GM12864 (cell line): ENCODE measurements at regions not wholly inside any gene's neighbourhood (a gene's known extent, or its start where the extent isn't known, plus 50 kb on each side); places are given as distances from the start of the nearest gene placed in this dataset.

ENCODE experiments used
- DNase-seq: peaks from one replicate; pipeline ENCODE4 v3.0.0-alpha.2; 2011; ENCODE audit warnings: low read depth
- H3K4me3 ChIP-seq: 2 replicates; pipeline ENCODE4 v1.5.1; 2011; ENCODE audit warnings: mild to moderate bottlenecking, low read depth, low read length, control low read depth
- TF ChIP-seq, protein P1 (sequence below): IDR thresholded peaks from 2 replicates; pipeline ENCODE4 v1.5.1; 2011; ENCODE audit warnings: low read depth, mild to moderate bottlenecking, moderate library complexity, low read length, control low read depth, inconsistent platforms; ENCODE audit errors: missing control alignments

DNA sequence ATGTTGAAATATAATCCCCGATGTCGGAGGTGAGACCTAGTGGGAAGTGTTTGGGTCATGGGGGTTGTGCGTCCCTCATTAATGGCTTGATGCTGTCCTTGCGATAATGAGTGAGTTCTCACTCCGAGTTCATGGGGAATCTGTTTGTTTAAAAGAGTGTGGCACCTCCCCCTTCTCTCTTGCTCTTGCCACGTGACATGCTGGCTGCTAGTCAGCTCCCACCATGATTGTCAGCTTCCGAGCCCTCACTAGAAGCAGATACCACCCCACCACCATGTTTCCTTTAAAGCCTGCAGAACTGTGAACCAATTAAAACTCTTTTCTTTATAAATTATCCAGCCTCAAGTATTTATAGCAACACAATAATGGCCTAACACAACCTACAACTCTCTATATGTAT lies 166.3 kb upstream of the MBNL1 start:
- TF ChIP-seq, protein P1, sequence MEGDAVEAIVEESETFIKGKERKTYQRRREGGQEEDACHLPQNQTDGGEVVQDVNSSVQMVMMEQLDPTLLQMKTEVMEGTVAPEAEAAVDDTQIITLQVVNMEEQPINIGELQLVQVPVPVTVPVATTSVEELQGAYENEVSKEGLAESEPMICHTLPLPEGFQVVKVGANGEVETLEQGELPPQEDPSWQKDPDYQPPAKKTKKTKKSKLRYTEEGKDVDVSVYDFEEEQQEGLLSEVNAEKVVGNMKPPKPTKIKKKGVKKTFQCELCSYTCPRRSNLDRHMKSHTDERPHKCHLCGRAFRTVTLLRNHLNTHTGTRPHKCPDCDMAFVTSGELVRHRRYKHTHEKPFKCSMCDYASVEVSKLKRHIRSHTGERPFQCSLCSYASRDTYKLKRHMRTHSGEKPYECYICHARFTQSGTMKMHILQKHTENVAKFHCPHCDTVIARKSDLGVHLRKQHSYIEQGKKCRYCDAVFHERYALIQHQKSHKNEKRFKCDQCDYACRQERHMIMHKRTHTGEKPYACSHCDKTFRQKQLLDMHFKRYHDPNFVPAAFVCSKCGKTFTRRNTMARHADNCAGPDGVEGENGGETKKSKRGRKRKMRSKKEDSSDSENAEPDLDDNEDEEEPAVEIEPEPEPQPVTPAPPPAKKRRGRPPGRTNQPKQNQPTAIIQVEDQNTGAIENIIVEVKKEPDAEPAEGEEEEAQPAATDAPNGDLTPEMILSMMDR, result no peak

DNA sequence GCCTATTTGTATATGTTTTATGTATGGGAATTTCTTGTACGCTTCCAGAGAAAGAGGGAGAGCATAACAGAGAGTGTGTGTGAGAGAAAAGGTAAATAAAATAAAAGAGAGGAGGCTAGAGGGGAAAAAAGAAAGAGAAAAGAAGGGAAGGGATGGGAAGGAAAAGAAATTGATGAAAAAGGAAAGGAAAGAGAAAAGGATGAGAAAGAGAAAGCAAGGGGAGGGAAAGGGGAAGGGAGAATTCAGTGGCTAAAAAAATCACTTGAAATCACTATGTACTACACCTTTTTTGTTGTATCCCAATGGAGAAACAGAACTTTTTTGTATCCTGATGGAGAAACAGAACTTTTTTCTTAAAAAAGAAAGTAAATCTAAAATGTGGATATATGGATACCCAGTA lies 165.5 kb upstream of the MBNL1 start:
- no peak for DNase-seq
- TF ChIP-seq, protein P1, result no peak
- no peak overlapping the region for H3K4me3 ChIP-seq

More for the DNA sequence above, 166.3 kb upstream of the MBNL1 start:
- no peak for DNase-seq
- no peak overlapping the region for H3K4me3 ChIP-seq

DNA sequence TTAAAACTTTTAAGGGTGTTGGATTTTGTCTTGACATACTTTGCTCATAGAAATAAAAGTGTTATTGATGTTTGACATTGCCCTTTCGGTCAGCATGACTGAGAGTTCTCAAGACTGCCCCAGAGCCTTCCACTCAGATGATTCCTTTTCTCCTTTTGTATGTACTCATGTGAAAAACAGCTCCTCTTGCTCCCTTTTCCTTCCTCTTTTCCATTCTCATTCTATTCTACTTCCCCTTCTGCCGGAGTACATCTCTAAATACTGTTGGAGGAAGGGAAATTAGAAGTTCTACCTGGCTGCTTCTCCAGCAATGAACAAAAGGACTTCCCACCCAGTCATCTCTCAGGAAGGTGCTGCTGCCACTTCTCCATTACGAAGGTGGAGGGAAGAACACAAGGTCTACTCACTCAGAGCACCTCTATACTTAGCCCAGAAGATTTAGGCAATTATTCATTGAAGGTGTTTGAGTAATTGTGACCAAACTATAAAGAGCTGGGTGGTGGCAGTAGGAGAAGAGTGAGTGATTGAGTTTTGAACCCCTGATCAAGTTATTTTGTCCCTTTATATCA lies 163.8 kb upstream of the MBNL1 start:
- TF ChIP-seq, protein P1, result no peak
- DNase-seq, result no peak
- no peak overlapping the region for H3K4me3 ChIP-seq

DNA sequence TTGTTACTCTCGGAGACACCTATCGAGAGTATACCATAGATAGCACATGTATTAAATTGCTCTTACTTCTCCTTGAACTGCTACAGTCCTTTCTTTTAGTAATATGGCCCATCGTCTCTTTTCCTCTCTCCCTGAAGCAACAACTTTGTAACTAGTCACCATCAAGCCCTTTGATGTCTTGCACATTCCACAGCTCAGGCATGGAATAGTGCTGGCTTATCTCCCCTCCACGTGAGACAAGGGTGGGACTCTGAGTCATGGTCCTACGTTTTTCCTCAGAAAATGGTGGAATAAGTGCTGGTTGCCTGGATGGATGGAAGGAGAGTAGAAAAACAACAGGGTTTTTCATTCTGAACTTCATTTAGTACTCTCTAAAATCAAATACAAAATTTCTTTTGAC lies 163.3 kb upstream of the MBNL1 start:
- TF ChIP-seq, protein P1, result no peak
- no peak overlapping the region for H3K4me3 ChIP-seq
- DNase-seq, result no peak

DNA sequence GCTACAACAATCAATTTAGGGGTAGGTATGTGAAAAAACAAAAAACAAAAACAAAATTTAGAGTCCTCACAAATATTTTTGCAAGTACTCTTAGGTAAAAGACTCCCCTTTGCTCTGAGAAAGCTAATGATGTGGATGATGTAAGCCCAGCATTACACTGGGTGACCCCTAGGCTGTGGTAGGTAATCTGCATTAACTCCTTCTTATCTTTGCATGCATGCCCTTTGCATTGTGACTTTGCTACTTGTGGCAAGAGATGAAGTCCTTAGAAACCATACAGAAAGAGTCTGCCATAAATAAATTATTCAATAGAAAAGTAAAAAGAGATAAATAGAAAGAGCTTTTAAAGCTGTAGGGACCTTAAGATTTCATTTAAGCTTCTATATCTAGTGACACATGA lies 159.7 kb upstream of the MBNL1 start:
- TF ChIP-seq, protein P1, result no peak
- H3K4me3 ChIP-seq, result no peak overlapping the region
- DNase-seq, result no peak

DNA sequence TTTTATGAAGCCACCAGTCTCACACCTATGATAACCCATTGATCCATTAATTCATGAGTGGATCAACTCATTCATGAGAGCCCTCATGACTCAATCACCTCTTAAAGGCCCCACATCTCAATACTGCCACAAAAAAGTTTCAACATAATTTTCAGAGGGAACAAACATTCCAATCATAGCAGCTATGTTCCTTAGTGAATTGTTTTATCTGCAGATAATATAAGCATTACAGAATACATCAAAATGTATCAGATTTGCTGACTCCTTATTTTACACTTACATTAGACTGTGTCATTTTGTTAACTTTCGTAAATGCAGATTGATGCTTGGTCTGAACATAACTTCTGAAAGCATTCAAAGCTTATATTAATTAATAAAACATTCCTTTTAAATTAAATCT lies 155.3 kb upstream of the MBNL1 start:
- TF ChIP-seq, protein P1, result no peak
- DNase-seq, result no peak
- no peak overlapping the region for H3K4me3 ChIP-seq

DNA sequence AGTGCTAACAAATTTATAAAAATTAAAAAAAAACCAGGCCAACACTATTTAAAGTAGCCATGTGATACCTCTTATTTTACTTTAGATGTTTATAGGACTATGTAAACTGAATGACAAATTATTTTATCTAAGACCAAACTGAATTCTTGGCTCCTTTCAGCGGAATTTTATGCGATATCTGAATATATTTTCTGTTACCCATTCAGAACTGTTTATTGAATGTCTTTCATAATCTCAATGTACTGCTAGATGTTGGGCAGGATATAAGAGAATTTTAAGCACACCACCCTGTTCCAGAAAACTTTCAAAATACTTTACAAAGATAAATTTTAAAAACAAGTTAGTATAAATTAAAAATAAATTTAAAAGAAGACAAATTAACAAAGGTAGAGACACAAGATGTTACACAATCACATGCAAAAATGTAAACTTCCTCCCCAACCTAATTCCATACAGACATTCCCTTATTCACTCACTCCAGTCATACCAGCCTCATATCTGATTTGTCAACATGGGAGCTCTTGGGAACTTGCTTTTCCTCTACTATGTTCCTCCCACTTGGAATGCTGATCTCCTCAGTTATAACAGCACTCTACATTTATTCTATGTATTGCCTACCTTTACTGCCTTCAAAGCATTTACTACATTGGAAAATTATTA lies 154.6 kb upstream of the MBNL1 start:
- TF ChIP-seq, protein P1, result no peak
- DNase-seq, result no peak

More for the DNA sequence above, 154.6 kb upstream of the MBNL1 start:
- H3K4me3 ChIP-seq, result no peak overlapping the region
